VCaP (cell line): ENCODE measurements at regions not wholly inside any gene's neighbourhood (a gene's known extent, or its start where the extent isn't known, plus 50 kb on each side); places are given as distances from the start of the nearest gene placed in this dataset.

ENCODE experiments used
- H3K27ac ChIP-seq: fragments of 450-650 bp; 2 replicates; pipeline ENCODE4 v1.5.1; 2017
- TF ChIP-seq, protein P1 (sequence below): fragments of 450-650 bp; conservative IDR thresholded peaks from 2 replicates; pipeline ENCODE4 v1.5.1; 2017; ENCODE audit warnings: mild to moderate bottlenecking, moderate library complexity

DNA sequence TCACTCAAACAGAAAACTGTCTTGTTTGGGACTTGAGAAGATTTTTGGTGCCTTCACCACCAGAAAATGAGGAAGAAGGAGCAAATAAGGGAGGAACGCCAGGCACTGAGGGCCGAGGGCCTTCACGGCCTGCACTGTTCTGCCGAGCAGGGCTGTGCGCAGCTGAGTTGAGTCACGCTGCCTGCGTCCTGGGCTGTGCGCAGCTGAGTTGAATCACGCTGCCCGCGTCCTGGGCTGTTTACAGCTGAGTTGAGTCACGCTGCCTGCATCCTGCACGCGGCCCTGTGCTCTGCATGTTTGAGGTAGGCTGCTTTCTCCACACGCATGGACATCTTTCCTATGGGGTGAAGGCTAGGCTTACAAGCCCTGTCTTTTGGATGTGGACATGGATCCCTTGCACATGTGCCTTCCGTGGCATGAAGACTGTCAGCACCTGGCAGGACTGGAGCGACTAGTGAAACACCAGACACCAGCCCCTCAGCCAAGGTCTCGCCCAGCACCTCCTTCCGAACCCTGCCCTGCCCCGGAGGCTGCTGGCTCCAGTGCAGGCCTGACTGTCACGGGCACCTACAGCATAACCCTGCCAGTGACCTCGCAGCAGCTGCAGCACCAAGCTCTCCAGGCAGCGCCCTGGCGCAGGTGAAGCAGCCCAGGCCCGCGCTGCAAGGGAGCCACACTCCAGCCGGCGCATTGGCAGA lies 96.7 kb downstream of the HTR5A start:
- no peak overlapping the region for H3K27ac ChIP-seq
- TF ChIP-seq, protein P1, sequence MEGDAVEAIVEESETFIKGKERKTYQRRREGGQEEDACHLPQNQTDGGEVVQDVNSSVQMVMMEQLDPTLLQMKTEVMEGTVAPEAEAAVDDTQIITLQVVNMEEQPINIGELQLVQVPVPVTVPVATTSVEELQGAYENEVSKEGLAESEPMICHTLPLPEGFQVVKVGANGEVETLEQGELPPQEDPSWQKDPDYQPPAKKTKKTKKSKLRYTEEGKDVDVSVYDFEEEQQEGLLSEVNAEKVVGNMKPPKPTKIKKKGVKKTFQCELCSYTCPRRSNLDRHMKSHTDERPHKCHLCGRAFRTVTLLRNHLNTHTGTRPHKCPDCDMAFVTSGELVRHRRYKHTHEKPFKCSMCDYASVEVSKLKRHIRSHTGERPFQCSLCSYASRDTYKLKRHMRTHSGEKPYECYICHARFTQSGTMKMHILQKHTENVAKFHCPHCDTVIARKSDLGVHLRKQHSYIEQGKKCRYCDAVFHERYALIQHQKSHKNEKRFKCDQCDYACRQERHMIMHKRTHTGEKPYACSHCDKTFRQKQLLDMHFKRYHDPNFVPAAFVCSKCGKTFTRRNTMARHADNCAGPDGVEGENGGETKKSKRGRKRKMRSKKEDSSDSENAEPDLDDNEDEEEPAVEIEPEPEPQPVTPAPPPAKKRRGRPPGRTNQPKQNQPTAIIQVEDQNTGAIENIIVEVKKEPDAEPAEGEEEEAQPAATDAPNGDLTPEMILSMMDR: no peak

DNA sequence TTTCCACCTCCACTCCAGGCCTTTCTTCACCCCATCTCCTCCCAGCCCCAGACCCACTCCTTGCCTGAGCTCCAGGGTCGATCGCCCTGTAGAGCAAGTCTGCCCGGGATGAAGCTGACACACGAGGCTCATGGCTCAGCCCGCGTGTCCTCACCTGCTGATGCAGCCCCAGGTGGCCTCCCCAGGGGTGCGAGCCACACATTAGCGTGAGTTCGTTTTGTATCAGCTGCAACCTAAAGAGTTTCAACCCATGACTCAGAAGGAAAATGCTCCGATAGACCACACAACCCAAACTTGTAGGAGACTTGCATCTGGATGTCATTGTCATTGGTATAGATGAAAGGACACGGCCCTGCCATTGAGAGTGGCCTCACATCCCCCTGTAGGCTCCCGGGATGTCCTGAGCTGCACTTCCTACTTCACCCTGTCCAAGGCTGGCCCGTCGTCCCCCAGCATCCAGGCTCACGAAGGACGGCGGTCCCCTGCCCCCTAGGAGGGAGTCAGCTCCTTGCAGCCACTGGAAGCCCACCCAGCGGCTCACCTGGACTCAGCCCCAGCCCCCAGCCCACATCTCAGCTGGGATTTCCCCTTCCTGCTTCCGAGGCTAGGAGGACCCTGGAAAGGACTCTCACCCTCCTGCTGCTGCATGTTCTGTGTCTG lies 97.7 kb downstream of the HTR5A start:
- TF ChIP-seq, protein P1: no peak
- H3K27ac ChIP-seq: no peak overlapping the region

DNA sequence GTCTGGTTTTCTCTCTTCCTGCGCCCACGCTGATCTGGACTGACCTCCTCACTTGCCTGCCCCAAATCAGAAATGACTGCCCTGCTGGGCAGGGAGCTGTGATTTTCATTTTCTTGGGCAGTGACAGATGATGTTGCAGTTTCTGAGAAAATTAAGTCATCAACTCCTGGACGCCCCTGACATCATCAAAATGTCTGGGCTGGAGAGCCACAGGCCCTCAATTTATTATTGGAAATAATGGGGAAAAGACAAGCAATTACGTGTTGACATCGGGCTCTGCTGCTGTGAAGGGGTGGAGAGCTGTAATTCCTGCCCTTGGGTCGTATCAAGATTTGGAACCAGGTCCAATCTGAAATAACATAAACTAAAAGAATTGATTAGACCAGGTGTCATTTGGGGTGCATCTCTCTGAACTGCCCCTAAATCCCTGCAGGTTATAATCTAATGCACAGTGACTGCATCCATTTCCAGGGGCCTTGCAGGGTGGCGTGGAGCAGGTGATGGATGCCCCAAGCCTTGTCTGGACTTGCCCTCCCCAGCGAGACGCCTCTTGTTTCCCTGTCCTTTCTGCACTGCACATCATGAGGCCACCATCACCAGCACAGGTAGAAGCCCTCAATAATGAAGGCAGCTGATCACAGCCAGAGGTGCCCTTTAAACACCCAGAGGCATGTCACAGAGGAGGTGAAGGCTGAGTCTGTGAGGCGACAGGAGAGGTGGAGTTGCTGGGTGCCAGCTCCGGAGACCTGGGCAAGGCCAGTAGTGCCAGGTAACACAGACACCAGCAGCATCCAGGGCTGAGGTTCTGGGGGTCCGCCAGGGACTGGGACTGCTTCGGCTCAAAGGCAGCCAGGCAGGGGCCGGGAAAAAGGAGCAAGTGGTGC lies 98.7 kb downstream of the HTR5A start:
- TF ChIP-seq, protein P1: no peak
- H3K27ac ChIP-seq: no peak overlapping the region

DNA sequence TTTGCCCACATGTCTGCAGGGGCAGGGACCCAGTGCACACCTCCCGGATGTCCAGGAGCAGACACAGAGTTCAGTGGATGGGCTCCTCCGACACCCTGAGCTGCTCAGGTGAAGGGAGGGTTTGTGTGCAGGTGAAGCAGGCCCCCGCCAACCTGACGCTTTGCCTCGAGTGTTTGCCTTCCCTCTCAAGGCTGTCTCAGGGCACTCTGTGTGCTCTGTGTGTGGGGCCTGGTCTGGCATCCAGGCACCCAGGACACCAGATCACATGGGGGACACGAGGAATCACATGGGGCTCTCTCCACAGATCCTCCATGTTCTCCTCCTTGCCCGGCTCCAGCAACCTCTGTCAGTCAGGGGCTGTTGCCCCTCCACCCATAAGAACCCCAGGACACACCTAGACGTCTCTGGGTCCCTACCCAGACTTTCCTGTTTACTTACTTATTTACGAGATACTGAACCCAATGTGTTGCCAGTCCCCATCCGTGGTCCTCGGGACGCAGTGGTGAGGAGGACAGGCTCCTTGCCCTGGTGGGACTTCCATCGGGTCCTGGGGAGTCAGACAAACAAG lies 99.5 kb downstream of the HTR5A start:
- H3K27ac ChIP-seq: no peak overlapping the region
- TF ChIP-seq, protein P1: no peak

DNA sequence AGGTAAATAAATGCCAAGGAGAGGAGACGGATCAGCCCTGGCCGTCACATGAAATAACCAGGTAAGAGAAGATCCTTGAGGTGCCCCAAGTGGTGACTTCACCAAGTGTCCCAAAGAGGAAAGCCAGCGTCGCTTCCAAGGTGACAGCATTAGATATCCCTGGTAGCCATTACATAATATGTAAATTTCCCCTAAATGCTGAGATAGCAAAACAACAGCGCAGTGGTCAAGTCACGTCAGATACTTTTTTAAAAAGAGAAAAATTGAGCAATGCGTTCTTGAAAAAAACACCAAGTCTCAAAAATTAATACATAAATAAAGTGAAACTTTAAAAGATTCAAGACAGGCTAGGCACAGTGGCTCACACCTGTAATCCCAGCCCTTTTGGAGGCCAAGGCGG lies 100.2 kb downstream of the HTR5A start:
- H3K27ac ChIP-seq: no peak overlapping the region
- TF ChIP-seq, protein P1: no peak

DNA sequence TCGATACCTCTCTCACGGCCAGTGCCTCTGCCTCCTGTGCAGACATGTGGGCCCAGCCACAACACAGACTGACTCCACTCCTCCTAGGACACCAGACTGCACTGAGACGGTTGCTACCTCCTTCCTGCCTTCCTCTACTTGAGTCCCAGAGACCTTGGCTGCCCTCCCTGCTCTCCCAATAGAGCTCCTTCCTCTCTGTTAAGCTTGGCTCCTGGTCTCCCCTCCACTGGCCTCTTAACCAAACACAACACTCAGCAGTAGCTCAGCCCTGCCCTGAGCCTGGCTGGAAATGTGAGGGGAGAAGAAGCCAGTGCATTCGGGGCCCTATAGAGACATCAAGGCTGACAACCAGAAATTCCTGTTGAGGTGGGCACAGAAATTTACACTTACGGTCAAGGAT lies 102.0 kb downstream of the HTR5A start:
- TF ChIP-seq, protein P1: no peak
- H3K27ac ChIP-seq: no peak overlapping the region

DNA sequence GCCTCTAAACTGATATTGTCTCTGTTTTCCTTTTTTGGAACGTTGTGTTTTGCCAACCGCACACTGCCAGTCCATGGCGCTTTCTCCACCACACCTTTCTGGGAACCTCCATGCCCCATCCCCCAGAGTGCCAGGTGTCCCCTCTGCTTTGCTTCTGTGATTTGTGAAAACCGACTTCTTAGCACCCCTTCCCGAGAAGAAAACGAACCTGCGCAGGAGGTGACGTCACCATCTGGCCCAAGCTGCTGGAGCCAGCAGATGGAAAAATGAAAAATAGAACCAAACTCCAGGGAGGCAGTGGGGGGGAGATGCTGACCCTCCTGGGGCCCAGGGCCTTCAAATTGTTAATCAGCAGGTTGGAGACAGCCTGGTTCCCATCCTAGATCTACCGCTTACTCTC lies 103.8 kb downstream of the HTR5A start:
- no peak overlapping the region for H3K27ac ChIP-seq
- TF ChIP-seq, protein P1: no peak
